Neural progenitor cell (in vitro differentiated cells): ENCODE measurements at regions not wholly inside any gene's neighbourhood (a gene's known extent, or its start where the extent isn't known, plus 50 kb on each side); places are given as distances from the start of the nearest gene placed in this dataset.
A peak's percentile ranks its signal among the peaks of the same experiment; 100 is the strongest.

Source experiments
- DNase-seq: peaks from one replicate; pipeline ENCODE4 v3.0.0-alpha.2; 2016; ENCODE audit warnings: low spot score
- H2AFZ ChIP-seq: fragments of 200-600 bp; sonication (generic); replicated peaks from 2 replicates; pipeline ENCODE4 v1.6.1; 2016; ENCODE audit warnings: antibody characterized with exemption
- H3F3A ChIP-seq: fragments of 200-600 bp; sonication (generic); 2 replicates; pipeline ENCODE4 v1.6.1; 2016; ENCODE audit warnings: antibody characterized with exemption, low read depth
- H3K27ac ChIP-seq: fragments of 200-600 bp; sonication (generic); 2 replicates; pipeline ENCODE4 v1.5.1; 2016; ENCODE audit warnings: mild to moderate bottlenecking
- H3K27me3 ChIP-seq: fragments of 200-600 bp; sonication (generic); 2 replicates; pipeline ENCODE4 v1.6.1; 2016; ENCODE audit warnings: mild to moderate bottlenecking, moderate library complexity
- H3K36me3 ChIP-seq: fragments of 200-600 bp; sonication (generic); 2 replicates; pipeline ENCODE4 v1.5.1; 2016
- H3K4me1 ChIP-seq: fragments of 200-600 bp; sonication (generic); 2 replicates; pipeline ENCODE4 v1.6.1; 2016; ENCODE audit warnings: mixed run types
- H3K4me2 ChIP-seq: fragments of 200-600 bp; sonication (generic); 2 replicates; pipeline ENCODE4 v1.6.1; 2016
- H3K4me3 ChIP-seq: fragments of 200-600 bp; sonication (generic); 2 replicates; pipeline ENCODE4 v1.5.1; 2016
- H3K79me2 ChIP-seq: fragments of 200-600 bp; sonication (generic); 2 replicates; pipeline ENCODE4 v1.6.1; 2016; ENCODE audit warnings: low read depth
- H3K9ac ChIP-seq: fragments of 200-600 bp; sonication (generic); 2 replicates; pipeline ENCODE4 v1.6.1; 2016
- H3K9me3 ChIP-seq: fragments of 200-600 bp; sonication (generic); 2 replicates; pipeline ENCODE4 v1.5.1; 2016; ENCODE audit warnings: low read depth
- H4K20me1 ChIP-seq: fragments of 200-600 bp; sonication (generic); 2 replicates; pipeline ENCODE4 v1.6.1; 2016; ENCODE audit warnings: low read depth
- H3K27ac Mint-ChIP-seq: 3 replicates; pipeline ENCODE4 v1.8.0; 2021; ENCODE audit warnings: mixed read lengths
- H3K27me3 Mint-ChIP-seq: 2 replicates; pipeline ENCODE4 v1.8.0; 2022; ENCODE audit warnings: low read depth, mild to moderate bottlenecking, inconsistent platforms, moderate library complexity, mixed read lengths; ENCODE audit not compliant: insufficient read depth
- H3K36me3 Mint-ChIP-seq: 3 replicates; pipeline ENCODE4 v1.8.0; 2021; ENCODE audit warnings: mixed read lengths
- H3K4me1 Mint-ChIP-seq: 3 replicates; pipeline ENCODE4 v1.8.0; 2021; ENCODE audit warnings: mixed read lengths
- H3K4me3 Mint-ChIP-seq: 3 replicates; pipeline ENCODE4 v1.8.0; 2021; ENCODE audit warnings: mild to moderate bottlenecking, moderate library complexity, mixed read lengths
- H3K9me3 Mint-ChIP-seq: 3 replicates; pipeline ENCODE4 v1.8.0; 2020; ENCODE audit warnings: mixed read lengths
- CTCF ChIP-seq: fragments of 200-600 bp; sonication (generic); IDR thresholded peaks from 2 replicates; pipeline ENCODE4 v1.5.1; 2017; ENCODE audit warnings: antibody characterized with exemption, mild to moderate bottlenecking
- EZH2 ChIP-seq: fragments of 200-600 bp; sonication (generic); IDR thresholded peaks from 2 replicates; pipeline ENCODE4 v1.6.1; 2017; ENCODE audit warnings: antibody characterized with exemption, mild to moderate bottlenecking, moderate library complexity
- EZH2phosphoT487 ChIP-seq: fragments of 200-600 bp; sonication (generic); IDR thresholded peaks from 2 replicates; pipeline ENCODE4 v1.6.1; 2017; ENCODE audit warnings: antibody characterized with exemption

GRCh38 chrX:146581981-146582712, 227.4 kb upstream of the CXorf51B start:
- Histone ChIP-seq H3F3A (no peaks in the 10 kb centered on the region), H3K27ac (no peak overlapping the region), H3K9me3 (peaks cover 4% of the 10 kb centered on the region), H3K36me3 (no peaks in the 10 kb centered on the region), H3K4me1 (no peaks in the 10 kb centered on the region), H3K4me3 (no peak overlapping the region), H3K9ac (no peak overlapping the region), H4K20me1 (no peaks in the 10 kb centered on the region), H3K4me2 (no peak overlapping the region), H3K79me2 (no peaks in the 10 kb centered on the region), H3K27me3 (no peaks in the 10 kb centered on the region), H2AFZ (no peak overlapping the region)
- Mint-ChIP-seq H3K36me3 (no peaks in the 10 kb centered on the region), H3K27ac (no peak overlapping the region), H3K9me3 (peaks cover 5% of the 10 kb centered on the region), H3K4me1 (no peaks in the 10 kb centered on the region), H3K4me3 (no peak overlapping the region), H3K27me3 (no peaks in the 10 kb centered on the region)
- TF ChIP-seq CTCF (peak; percentile 34), EZH2phosphoT487 (no peak), EZH2 (no peak)
- DNase-seq: peak; percentile 24

- no peaks in the 10 kb centered on the region for H4K20me1 ChIP-seq
- H3K27me3 ChIP-seq: no peaks in the 10 kb centered on the region
- H3K4me1 ChIP-seq: no peaks in the 10 kb centered on the region
- no peak overlapping the region for H2AFZ ChIP-seq
- peaks cover 11% of the 10 kb centered on the region for H3K9me3 Mint-ChIP-seq
- no peak overlapping the region for H3K9ac ChIP-seq
- no peaks in the 10 kb centered on the region for H3K36me3 ChIP-seq
- no peak overlapping the region for H3K4me3 ChIP-seq
- no peak for DNase-seq
- no peaks in the 10 kb centered on the region for H3K27me3 Mint-ChIP-seq
- peaks cover 3% of the 10 kb centered on the region for H3K9me3 ChIP-seq
- no peaks in the 10 kb centered on the region for H3K36me3 Mint-ChIP-seq
- H3F3A ChIP-seq: no peaks in the 10 kb centered on the region
- H3K4me2 ChIP-seq: no peak overlapping the region
- H3K79me2 ChIP-seq: no peaks in the 10 kb centered on the region
- TF ChIP-seq EZH2 (no peak), EZH2phosphoT487 (no peak), CTCF (no peak)
- H3K4me3 Mint-ChIP-seq: no peak overlapping the region
- no peak overlapping the region for H3K27ac Mint-ChIP-seq
- no peak overlapping the region for H3K27ac ChIP-seq
- no peaks in the 10 kb centered on the region for H3K4me1 Mint-ChIP-seq
These were observed 207.3 kb upstream of the CXorf51B start for GRCh38 chrX:146602246-146602645.

- Histone ChIP-seq H3K4me3 (no peak overlapping the region), H3F3A (no peaks in the 10 kb centered on the region), H3K4me1 (no peaks in the 10 kb centered on the region), H3K9ac (no peak overlapping the region), H3K27me3 (no peaks in the 10 kb centered on the region), H3K79me2 (no peaks in the 10 kb centered on the region), H2AFZ (no peak overlapping the region), H3K4me2 (no peak overlapping the region), H4K20me1 (no peaks in the 10 kb centered on the region), H3K9me3 (no peaks in the 10 kb centered on the region), H3K36me3 (no peaks in the 10 kb centered on the region), H3K27ac (no peak overlapping the region)
- Mint-ChIP-seq H3K36me3 (no peaks in the 10 kb centered on the region), H3K27me3 (no peaks in the 10 kb centered on the region), H3K4me3 (no peak overlapping the region), H3K9me3 (peaks cover 11% of the 10 kb centered on the region), H3K4me1 (no peaks in the 10 kb centered on the region), H3K27ac (no peak overlapping the region)
- no peak for DNase-seq
- TF ChIP-seq EZH2 (no peak), CTCF (no peak), EZH2phosphoT487 (no peak)
These were observed 205.4 kb upstream of the CXorf51B start for GRCh38 chrX:146604196-146604595.
